ENCODE measurements at regions not wholly inside any gene's neighbourhood (a gene's known extent, or its start where the extent isn't known, plus 50 kb on each side); places are given as distances from the start of the nearest gene placed in this dataset.
"Not testable (repeated sequence)": the region's sequence is repeated elsewhere in the genome, so short reads cannot be mapped to it uniquely, and the experiment has no call there.

DNA sequence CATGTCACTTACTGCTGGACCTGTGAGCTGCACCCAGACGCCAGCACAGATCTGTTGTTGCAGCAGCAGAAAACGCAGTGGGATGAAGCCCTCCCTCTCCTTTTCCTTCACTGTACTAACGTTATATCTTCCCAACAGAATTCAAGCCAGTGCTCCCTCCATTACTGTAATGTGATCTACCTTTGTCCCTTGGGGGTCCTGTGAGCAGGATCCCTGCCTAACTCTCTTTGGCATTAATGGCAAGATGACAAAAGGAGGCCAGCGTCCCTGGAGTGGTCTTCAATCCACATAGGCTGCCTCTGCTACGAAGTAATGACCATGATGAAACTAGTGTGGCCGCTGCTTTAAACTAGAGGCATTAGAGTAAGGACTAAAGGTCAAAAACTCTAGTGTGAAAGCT is 69.3 kb upstream of the SOX14 start:
- H3K36me3 Mint-ChIP-seq (ENCODE audit: low read depth): no peaks in the 10 kb centered on the region
- no peak overlapping the region for H3K27ac Mint-ChIP-seq
- DNase-seq: no peak
- no peaks in the 10 kb centered on the region for H3K27me3 Mint-ChIP-seq
- H3K9me3 Mint-ChIP-seq: peaks cover 2% of the 10 kb centered on the region
- no peaks in the 10 kb centered on the region for H3K4me1 Mint-ChIP-seq
- H3K4me3 Mint-ChIP-seq: no peak overlapping the region
- ChIA-PET POLR2A (no interaction called here), CTCF (no interaction called here)

GRCh38 chr3:137695351-137695750 is 68.8 kb upstream of the SOX14 start:
- Mint-ChIP-seq H3K9me3 (peaks cover 2% of the 10 kb centered on the region), H3K36me3 (ENCODE audit: low read depth) (no peaks in the 10 kb centered on the region), H3K4me3 (no peak overlapping the region), H3K27me3 (no peaks in the 10 kb centered on the region), H3K27ac (no peak overlapping the region), H3K4me1 (no peaks in the 10 kb centered on the region)
- ChIA-PET CTCF (no interaction called here), POLR2A (no interaction called here)
- DNase-seq: no peak

GRCh38 chr3:137709011-137709601 is 55.0 kb upstream of the SOX14 start:
- ChIA-PET CTCF (interaction anchor here (1.0 kb wide), 1 partner anchor 18 kb away, joined by 3 read pairs; no protein-coding TSS in a partner anchor), POLR2A (no interaction called here)
- H3K4me3 Mint-ChIP-seq: no peak overlapping the region
- peaks cover 3% of the 10 kb centered on the region for H3K9me3 Mint-ChIP-seq
- no peak overlapping the region for H3K27ac Mint-ChIP-seq
- no peaks in the 10 kb centered on the region for H3K4me1 Mint-ChIP-seq
- H3K27me3 Mint-ChIP-seq: no peaks in the 10 kb centered on the region
- no peaks in the 10 kb centered on the region for H3K36me3 Mint-ChIP-seq (ENCODE audit: low read depth)
- DNase-seq: no peak

DNA sequence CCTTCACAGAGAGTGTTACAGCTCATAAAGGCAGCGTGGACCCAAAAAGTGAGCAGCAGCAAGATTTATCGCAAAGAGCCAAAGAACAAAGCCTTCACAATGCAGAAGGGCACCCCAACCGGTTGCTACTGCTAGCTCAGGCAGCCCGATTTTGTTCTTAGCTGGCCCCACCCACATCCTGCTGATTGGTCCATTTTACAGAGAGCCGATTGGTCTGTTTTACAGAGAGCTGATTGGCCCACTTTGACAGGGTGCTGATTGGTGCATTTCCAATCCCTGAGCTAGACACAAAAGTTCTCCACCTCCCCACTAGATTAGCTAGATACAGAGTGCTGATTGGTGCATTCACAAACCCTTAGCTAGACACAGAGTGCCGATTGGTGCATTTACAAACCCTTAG is 50.1 kb upstream of the SOX14 start:
- POLR2A ChIA-PET; H3K9me3 Mint-ChIP-seq; DNase-seq; CTCF ChIA-PET; H3K4me1 Mint-ChIP-seq; H3K4me3 Mint-ChIP-seq; H3K27ac Mint-ChIP-seq; H3K27me3 Mint-ChIP-seq; H3K36me3 Mint-ChIP-seq (ENCODE audit: low read depth): not testable (repeated sequence)

All from activated CD4-positive, alpha-beta memory T cell treated with anti-CD3 and anti-CD28 coated beads, Interleukin-2, amount 10 ng/mL, durations not matched to agents 7 days and 5 days (primary cell).